Thoracic aorta (tissue), 2 donors: ENCODE measurements at regions not wholly inside any gene's neighbourhood (a gene's known extent, or its start where the extent isn't known, plus 50 kb on each side); places are given as distances from the start of the nearest gene placed in this dataset.
"Not testable (repeated sequence)": the region's sequence is repeated elsewhere in the genome, so short reads cannot be mapped to it uniquely, and the experiment has no call there.

Experiments used
- ATAC-seq: fragments of 150-250 bp; one replicate; pipeline ENCODE4 v1.8.0; 2017; ENCODE audit warnings: low read depth; ENCODE audit not compliant: insufficient number of reproducible peaks, low FRiP score
- DNase-seq: peaks from one replicate; pipeline ENCODE4 v3.0.0-alpha.2; 2020; ENCODE audit warnings: low spot score
- H3K27ac ChIP-seq, 2 donors: fragments of 200-600 bp; sonication (generic); 1 replicate in 1 of 2; 2 replicates in 1 of 2; pipeline ENCODE4 v1.5.1; 2016; ENCODE audit warnings: mild to moderate bottlenecking in 2 of 2, moderate library complexity in 2 of 2
- H3K27me3 ChIP-seq: fragments of 200-600 bp; sonication (generic); replicated peaks from 2 replicates; pipeline ENCODE4 v1.6.0; 2016; ENCODE audit warnings: mild to moderate bottlenecking; ENCODE audit not compliant: insufficient read depth
- H3K36me3 ChIP-seq: fragments of 200-600 bp; sonication (generic); one replicate; pipeline ENCODE4 v1.5.1; 2016
- H3K4me1 ChIP-seq, 2 donors: fragments of 200-600 bp; sonication (generic); 1 replicate in 1 of 2; 2 replicates in 1 of 2; pipeline versions ENCODE4 v1.5.1 to v1.6.0; 2016; ENCODE audit warnings: low read depth in 2 of 2, mild to moderate bottlenecking in 1 of 2; ENCODE audit not compliant: control insufficient read depth in 1 of 2
- H3K4me3 ChIP-seq: fragments of 200-600 bp; sonication (generic); 2 replicates; pipeline ENCODE4 v1.5.1; 2016; ENCODE audit warnings: mild to moderate bottlenecking
- H3K9me3 ChIP-seq: fragments of 200-600 bp; sonication (generic); 2 replicates; pipeline ENCODE4 v1.5.1; 2016
- TF ChIP-seq, protein P1 (sequence below): fragments of 200-600 bp; sonication (generic); IDR thresholded peaks from one replicate; pipeline ENCODE4 v1.5.1; 2019; ENCODE audit warnings: antibody characterized with exemption

DNA sequence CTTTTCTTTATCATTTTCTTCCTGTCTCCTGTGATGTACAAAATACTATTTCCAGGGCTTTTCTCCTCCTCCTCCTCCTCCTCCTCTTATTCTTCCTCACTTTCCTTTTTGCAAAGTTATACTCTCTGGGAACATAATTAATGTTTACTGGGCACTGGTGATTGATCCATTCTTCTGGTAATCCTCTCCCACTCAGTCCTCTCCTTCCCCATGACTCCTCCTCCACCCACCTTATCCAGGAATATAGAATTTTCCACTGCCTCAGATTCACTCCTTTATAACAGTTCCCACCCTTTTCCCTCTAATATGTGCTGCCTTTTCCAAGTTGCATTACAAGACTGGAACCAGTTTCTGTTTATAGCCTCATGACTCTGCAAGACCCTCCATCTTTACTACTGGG, 62.5 kb upstream of the IYD start:
- Histone ChIP-seq H3K4me3 (no peak overlapping the region), H3K36me3 (no peaks in the 10 kb centered on the region), H3K27me3 (no peaks in the 10 kb centered on the region), H3K27ac (no peak overlapping the region), H3K9me3 (no peaks in the 10 kb centered on the region), H3K4me1 (no peaks in the 10 kb centered on the region)
- TF ChIP-seq, protein P1, sequence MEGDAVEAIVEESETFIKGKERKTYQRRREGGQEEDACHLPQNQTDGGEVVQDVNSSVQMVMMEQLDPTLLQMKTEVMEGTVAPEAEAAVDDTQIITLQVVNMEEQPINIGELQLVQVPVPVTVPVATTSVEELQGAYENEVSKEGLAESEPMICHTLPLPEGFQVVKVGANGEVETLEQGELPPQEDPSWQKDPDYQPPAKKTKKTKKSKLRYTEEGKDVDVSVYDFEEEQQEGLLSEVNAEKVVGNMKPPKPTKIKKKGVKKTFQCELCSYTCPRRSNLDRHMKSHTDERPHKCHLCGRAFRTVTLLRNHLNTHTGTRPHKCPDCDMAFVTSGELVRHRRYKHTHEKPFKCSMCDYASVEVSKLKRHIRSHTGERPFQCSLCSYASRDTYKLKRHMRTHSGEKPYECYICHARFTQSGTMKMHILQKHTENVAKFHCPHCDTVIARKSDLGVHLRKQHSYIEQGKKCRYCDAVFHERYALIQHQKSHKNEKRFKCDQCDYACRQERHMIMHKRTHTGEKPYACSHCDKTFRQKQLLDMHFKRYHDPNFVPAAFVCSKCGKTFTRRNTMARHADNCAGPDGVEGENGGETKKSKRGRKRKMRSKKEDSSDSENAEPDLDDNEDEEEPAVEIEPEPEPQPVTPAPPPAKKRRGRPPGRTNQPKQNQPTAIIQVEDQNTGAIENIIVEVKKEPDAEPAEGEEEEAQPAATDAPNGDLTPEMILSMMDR, result no peak
- ATAC-seq (no peak), DNase-seq (no peak)

DNA sequence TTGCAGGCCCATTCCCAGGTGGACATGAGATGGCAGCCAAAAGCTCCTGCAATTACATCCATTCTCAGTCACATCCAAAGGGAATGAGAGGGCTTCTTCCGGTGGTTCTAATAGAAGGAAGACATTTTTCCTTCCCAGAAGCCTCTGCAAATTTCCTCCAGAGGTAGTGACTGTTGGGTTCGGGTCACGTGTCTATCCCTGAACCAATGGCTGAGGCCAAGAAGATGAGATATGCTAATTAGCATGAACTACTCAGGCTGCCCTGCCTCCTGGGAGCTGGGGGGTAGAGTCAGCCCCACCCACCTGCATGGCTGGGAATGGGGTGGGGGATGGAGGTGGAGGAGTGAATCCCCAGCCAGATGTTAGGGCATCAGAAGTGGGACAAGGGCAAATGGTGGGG, 61.3 kb upstream of the IYD start:
- H3K27me3 ChIP-seq, result no peaks in the 10 kb centered on the region
- no peak overlapping the region for H3K27ac ChIP-seq
- no peak overlapping the region for H3K4me3 ChIP-seq
- no peaks in the 10 kb centered on the region for H3K36me3 ChIP-seq
- TF ChIP-seq, protein P1, result no peak
- ATAC-seq (no peak), DNase-seq (no peak)
- H3K4me1 ChIP-seq, result no peaks in the 10 kb centered on the region
- no peaks in the 10 kb centered on the region for H3K9me3 ChIP-seq

DNA sequence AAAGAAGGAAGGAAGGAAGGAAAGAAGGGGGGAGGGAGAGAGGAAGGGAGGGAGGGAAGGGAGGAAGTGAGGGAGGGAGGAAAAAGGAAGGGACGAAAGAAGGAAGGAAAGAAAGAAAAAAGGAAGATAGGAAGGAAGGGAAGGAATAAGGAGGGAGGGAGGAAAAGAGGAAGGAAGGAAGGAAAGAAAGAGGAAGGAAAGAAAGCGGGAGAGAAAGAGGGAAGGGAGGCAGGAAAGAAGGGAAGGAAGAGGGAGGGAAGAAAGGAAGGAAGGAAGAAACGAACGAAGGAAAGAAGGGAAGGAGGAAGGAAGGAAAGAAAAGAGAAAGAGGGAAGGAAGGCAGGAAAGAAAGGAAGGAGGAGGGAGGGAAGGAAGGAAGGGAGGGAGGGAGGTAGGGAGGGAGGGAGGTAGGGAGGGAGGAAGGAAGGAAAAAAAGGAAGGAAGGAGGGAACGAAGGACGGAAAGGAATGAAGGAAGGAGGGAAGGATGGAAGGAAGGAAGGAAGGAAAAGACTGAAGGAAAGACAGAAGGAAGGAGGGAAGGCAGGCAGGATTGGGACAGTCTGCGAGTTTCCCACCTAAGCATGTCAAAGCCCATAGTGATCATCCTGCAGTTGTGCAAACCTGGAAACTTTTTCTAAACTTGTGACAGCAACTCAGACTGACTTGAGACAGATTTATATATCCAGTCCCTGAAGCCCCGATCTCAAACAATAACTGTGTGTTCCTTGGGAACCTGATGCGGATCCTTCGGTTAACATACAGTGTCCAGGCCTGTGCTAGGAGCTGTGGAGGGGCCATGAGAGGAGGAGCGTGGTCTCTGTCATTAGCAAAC, 59.8 kb upstream of the IYD start:
- H3K4me1 ChIP-seq, result no peaks in the 10 kb centered on the region
- H3K27ac ChIP-seq, result no peak overlapping the region
- H3K9me3 ChIP-seq, result no peaks in the 10 kb centered on the region
- H3K36me3 ChIP-seq, result no peaks in the 10 kb centered on the region
- no peaks in the 10 kb centered on the region for H3K27me3 ChIP-seq
- no peak for ATAC-seq
- TF ChIP-seq, protein P1, result no peak
- H3K4me3 ChIP-seq, result no peak overlapping the region
- DNase-seq, result no peak

DNA sequence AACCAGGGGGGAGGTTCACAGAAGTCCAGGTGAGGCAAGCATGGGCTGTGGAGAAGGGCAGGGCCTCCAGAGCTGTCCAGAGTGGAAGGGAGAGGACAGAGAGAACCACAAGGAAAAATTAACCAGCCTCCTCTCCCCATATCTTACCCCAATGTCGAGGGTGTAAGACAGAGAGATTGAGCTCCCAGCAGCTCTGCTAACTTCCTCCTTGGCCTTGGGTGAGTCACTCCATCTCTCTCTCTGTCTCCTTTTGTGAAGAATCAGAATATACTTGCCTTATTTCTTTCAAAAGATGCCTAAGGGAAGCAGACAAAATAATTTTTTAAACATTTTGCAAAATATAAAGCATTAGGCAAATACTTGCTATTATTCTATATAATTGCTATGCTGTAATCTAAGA, 58.3 kb upstream of the IYD start:
- Histone ChIP-seq H3K27ac (no peak overlapping the region), H3K4me3 (no peak overlapping the region), H3K27me3 (no peaks in the 10 kb centered on the region), H3K9me3 (no peaks in the 10 kb centered on the region), H3K4me1 (no peaks in the 10 kb centered on the region), H3K36me3 (no peaks in the 10 kb centered on the region)
- DNase-seq, result no peak
- TF ChIP-seq, protein P1, result no peak
- ATAC-seq, result no peak

DNA sequence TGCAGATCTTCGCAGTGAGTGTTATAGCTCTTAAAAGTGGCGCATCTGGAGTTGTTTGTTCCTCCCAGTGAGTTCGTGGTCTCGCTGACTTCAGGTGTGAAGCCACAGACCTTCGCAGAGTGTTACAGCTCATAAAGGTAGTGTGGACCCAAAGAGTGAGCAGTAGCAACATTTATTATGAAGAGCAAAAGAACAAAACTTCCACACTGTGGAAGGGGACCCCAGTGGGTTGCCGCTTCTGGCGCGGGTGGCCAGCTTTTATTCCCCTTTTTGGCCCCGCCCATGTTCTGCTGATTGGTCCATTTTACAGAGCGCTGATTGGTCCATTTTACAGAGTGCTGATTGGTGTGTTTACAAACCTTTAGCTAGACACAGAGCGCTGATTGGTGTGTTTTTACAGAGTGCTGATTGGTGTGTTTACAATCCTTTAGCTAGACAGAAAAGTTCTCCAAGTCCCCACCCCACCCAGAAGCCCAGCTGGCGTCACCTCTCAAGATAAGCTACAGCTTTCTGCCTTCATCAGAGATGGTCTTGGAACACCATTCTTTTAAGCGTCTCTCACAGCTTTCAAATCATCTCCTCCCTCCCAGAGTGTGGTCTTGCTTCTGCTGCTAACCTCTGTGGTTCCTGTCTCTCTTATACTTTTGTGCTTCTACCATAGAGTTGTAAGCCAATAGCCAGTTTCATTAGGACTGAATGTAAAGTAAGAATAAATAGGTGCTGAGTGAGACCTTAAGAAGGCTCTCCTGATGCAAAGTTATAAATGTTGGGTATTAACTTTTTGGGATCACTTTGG, 57.5 kb upstream of the IYD start:
- not testable (repeated sequence) for H3K27ac ChIP-seq, DNase-seq, H3K27me3 ChIP-seq, H3K9me3 ChIP-seq, H3K36me3 ChIP-seq, H3K4me1 ChIP-seq, ATAC-seq, H3K4me3 ChIP-seq
